ENCODE measurements at regions not wholly inside any gene's neighbourhood (a gene's known extent, or its start where the extent isn't known, plus 50 kb on each side); places are given as distances from the start of the nearest gene placed in this dataset.
A peak's percentile ranks its signal among the peaks of the same experiment; 100 is the strongest.

GRCh38 chr10:62709200-62709599, 95.3 kb upstream of the ADO start:
- no peak for DNase-seq (ENCODE audit: low read depth)

GRCh38 chr10:62710182-62710581, 94.3 kb upstream of the ADO start:
- no peak for DNase-seq (ENCODE audit: low read depth)

GRCh38 chr10:62715383-62715782, 89.1 kb upstream of the ADO start:
- no peak for DNase-seq (ENCODE audit: low read depth)

GRCh38 chr10:62718585-62718984, 85.9 kb upstream of the ADO start:
- no peak for DNase-seq (ENCODE audit: low read depth)

- DNase-seq (ENCODE audit: low read depth), result no peak
Measured at GRCh38 chr10:62719061-62719460, 85.5 kb upstream of the ADO start.

GRCh38 chr10:62721687-62722086, 82.8 kb upstream of the ADO start:
- no peak for DNase-seq (ENCODE audit: low read depth)

- no peak for DNase-seq (ENCODE audit: low read depth)
Measured at GRCh38 chr10:62723375-62723774, 81.1 kb upstream of the ADO start.

GRCh38 chr10:62724465-62724864, 80.1 kb upstream of the ADO start:
- DNase-seq (ENCODE audit: low read depth), result no peak

GRCh38 chr10:62726142-62726541, 78.4 kb upstream of the ADO start:
- peak; percentile 59 for DNase-seq (ENCODE audit: low read depth)

- DNase-seq (ENCODE audit: low read depth), result no peak
Measured at GRCh38 chr10:62726638-62727037, 77.9 kb upstream of the ADO start.

GRCh38 chr10:62727934-62728333, 76.6 kb upstream of the ADO start:
- DNase-seq (ENCODE audit: low read depth), result no peak

- no peak for DNase-seq (ENCODE audit: low read depth)
Measured at GRCh38 chr10:62728479-62728878, 76.0 kb upstream of the ADO start.

GRCh38 chr10:62732841-62733653, 71.5 kb upstream of the ADO start:
- DNase-seq (ENCODE audit: low read depth), result peak; percentile 51

- DNase-seq (ENCODE audit: low read depth), result no peak
Measured at GRCh38 chr10:62733654-62734293, 70.7 kb upstream of the ADO start.

GRCh38 chr10:62734781-62735463, 69.6 kb upstream of the ADO start:
- DNase-seq (ENCODE audit: low read depth), result no peak

- DNase-seq (ENCODE audit: low read depth), result no peak
Measured at GRCh38 chr10:62735464-62736167, 68.9 kb upstream of the ADO start.

- DNase-seq (ENCODE audit: low read depth), result no peak
Measured at GRCh38 chr10:62736168-62736546, 68.4 kb upstream of the ADO start.

GRCh38 chr10:62738916-62739315, 65.6 kb upstream of the ADO start:
- DNase-seq (ENCODE audit: low read depth), result no peak

- DNase-seq (ENCODE audit: low read depth), result no peak
Measured at GRCh38 chr10:62740885-62741745, 63.4 kb upstream of the ADO start.

- no peak for DNase-seq (ENCODE audit: low read depth)
Measured at GRCh38 chr10:62741996-62742395, 62.5 kb upstream of the ADO start.

GRCh38 chr10:62742536-62743061, 61.9 kb upstream of the ADO start:
- DNase-seq (ENCODE audit: low read depth), result no peak
